PC-9 (cell line): ENCODE measurements at regions not wholly inside any gene's neighbourhood (a gene's known extent, or its start where the extent isn't known, plus 50 kb on each side); places are given as distances from the start of the nearest gene placed in this dataset.

Source experiments
- BruUV-seq: library from RNA; stranded (reverse); fragments of 400-500 nt; replicated peaks from 2 replicates; lab custom pipeline; 2021; lab: Mats Ljungman, UMichigan
- CTCF ChIA-PET: fragments of 300-600 bp; sonication (Branson Sonifier 250); formaldehyde crosslinking; loops from one replicate; lab custom pipeline; 2022; ENCODE audit warnings: antibody characterized with exemption; lab: Charles Lee
- POLR2A ChIA-PET: fragments of 300-600 bp; sonication (Branson Sonifier 250); formaldehyde crosslinking; loops from one replicate; lab custom pipeline; 2022; ENCODE audit warnings: antibody characterized with exemption; ENCODE audit not compliant: unreplicated experiment; lab: Charles Lee
- DNase-seq, 2 experiments: peaks; one replicate each; pipeline versions ENCODE4 v3.0.0 to v3.0.0-alpha.2; 2015 to 2022; ENCODE audit warnings: mixed read lengths in 1 of 2
- H2AFZ ChIP-seq: fragments of 200-600 bp; sonication (generic); 2 replicates; pipeline ENCODE4 v1.8.1; 2017; ENCODE audit warnings: antibody characterized with exemption
- H3F3A ChIP-seq: fragments of 200-600 bp; sonication (generic); 2 replicates; pipeline ENCODE4 v1.8.1; 2017; ENCODE audit warnings: antibody characterized with exemption, mild to moderate bottlenecking, low read depth; ENCODE audit not compliant: insufficient read depth
- H3K27ac ChIP-seq: fragments of 200-600 bp; sonication (generic); 2 replicates; pipeline ENCODE4 v1.6.1; 2016; ENCODE audit warnings: mixed run types
- H3K27me3 ChIP-seq: fragments of 200-600 bp; sonication (generic); 2 replicates; pipeline ENCODE4 v1.6.1; 2016; ENCODE audit warnings: low read depth, mixed run types; ENCODE audit not compliant: insufficient read depth
- H3K36me3 ChIP-seq: fragments of 200-600 bp; sonication (generic); 2 replicates; pipeline ENCODE4 v1.6.1; 2016; ENCODE audit warnings: low read depth, mixed run types
- H3K4me1 ChIP-seq: fragments of 200-600 bp; sonication (generic); replicated peaks from 2 replicates; pipeline ENCODE4 v1.6.1; 2016; ENCODE audit warnings: mixed run types; ENCODE audit not compliant: insufficient read depth
- H3K4me2 ChIP-seq: fragments of 200-600 bp; sonication (generic); 2 replicates; pipeline ENCODE4 v1.6.1; 2017; ENCODE audit warnings: mixed run types
- H3K4me3 ChIP-seq: fragments of 200-600 bp; sonication (generic); 2 replicates; pipeline ENCODE4 v1.6.1; 2016; ENCODE audit warnings: mixed run types
- H3K79me2 ChIP-seq: fragments of 200-600 bp; sonication (generic); 2 replicates; pipeline ENCODE4 v1.6.1; 2017; ENCODE audit warnings: low read depth, mixed run types
- H3K9me2 ChIP-seq: fragments of 200-600 bp; sonication (generic); 2 replicates; pipeline ENCODE4 v1.8.1; 2017; ENCODE audit warnings: mild to moderate bottlenecking; ENCODE audit not compliant: insufficient read depth
- H3K9me3 ChIP-seq: fragments of 200-600 bp; sonication (generic); 2 replicates; pipeline ENCODE4 v1.8.1; 2016; ENCODE audit warnings: low read depth; ENCODE audit not compliant: insufficient read depth
- H4K20me1 ChIP-seq: fragments of 200-600 bp; sonication (generic); 2 replicates; pipeline ENCODE4 v1.8.1; 2017; ENCODE audit not compliant: insufficient read depth
- CTCF ChIP-seq: fragments of 200-600 bp; sonication (generic); conservative IDR thresholded peaks from 2 replicates; pipeline ENCODE4 v1.6.1; 2017; ENCODE audit warnings: mixed run types, antibody characterized with exemption, mild to moderate bottlenecking, moderate library complexity
- EZH2 ChIP-seq: fragments of 200-600 bp; sonication (generic); IDR thresholded peaks from 2 replicates; pipeline ENCODE4 v1.8.0; 2017; ENCODE audit warnings: antibody characterized with exemption, low read depth
- intact Hi-C: fragments of 100-400 bp; cut with micrococcal nuclease; formaldehyde crosslinking; loops from one replicate; pipeline ENCODE4 v1.10.0; 2022; ENCODE audit not compliant: unreplicated experiment

DNA sequence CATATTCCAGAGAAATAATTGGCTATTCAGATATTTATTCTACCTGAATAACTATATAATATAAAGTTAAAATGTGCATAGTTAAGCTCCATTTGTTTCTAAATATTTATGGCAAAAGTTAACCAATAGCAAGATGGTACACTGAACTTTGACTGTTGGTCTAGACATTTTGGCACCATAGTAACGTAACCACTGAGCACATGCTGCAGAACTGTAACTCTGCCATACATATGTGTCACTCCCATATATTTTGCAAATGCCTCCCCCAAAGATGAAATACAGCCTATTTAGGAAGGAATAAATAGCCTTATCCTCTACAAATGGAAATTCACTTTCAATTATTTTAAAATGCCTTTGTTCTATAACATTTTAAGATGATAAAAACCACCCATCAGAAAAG, 424.9 kb downstream of the CENPC start:
- no peaks in the 10 kb centered on the region for H3K36me3 ChIP-seq
- no peaks in the 10 kb centered on the region for H3K79me2 ChIP-seq
- intact Hi-C loops, result no loop called here
- no peak overlapping the region for H3K27ac ChIP-seq
- ChIA-PET POLR2A (no interaction called here), CTCF (no interaction called here)
- BruUV-seq, result no TSS peak
- H3K9me3 ChIP-seq, result no peaks in the 10 kb centered on the region
- no peaks in the 10 kb centered on the region for H4K20me1 ChIP-seq
- no peak for DNase-seq
- H2AFZ ChIP-seq, result no peak overlapping the region
- no peak overlapping the region for H3K4me2 ChIP-seq
- TF ChIP-seq CTCF (no peak), EZH2 (no peak)
- no peaks in the 10 kb centered on the region for H3K9me2 ChIP-seq
- no peaks in the 10 kb centered on the region for H3K4me1 ChIP-seq
- no peak overlapping the region for H3K4me3 ChIP-seq
- no peaks in the 10 kb centered on the region for H3F3A ChIP-seq
- H3K27me3 ChIP-seq, result no peaks in the 10 kb centered on the region

GRCh38 chr4:67109276-67109675, 436.0 kb downstream of the CENPC start:
- Histone ChIP-seq H3K4me3 (no peak overlapping the region), H3K79me2 (no peaks in the 10 kb centered on the region), H3K27me3 (no peaks in the 10 kb centered on the region), H3K27ac (no peak overlapping the region), H3K4me2 (no peak overlapping the region), H3K9me2 (no peaks in the 10 kb centered on the region), H3K9me3 (no peaks in the 10 kb centered on the region), H2AFZ (no peak overlapping the region), H3F3A (no peaks in the 10 kb centered on the region), H4K20me1 (no peaks in the 10 kb centered on the region), H3K4me1 (no peaks in the 10 kb centered on the region), H3K36me3 (no peaks in the 10 kb centered on the region)
- no TSS peak for BruUV-seq
- DNase-seq, result no peak
- POLR2A ChIA-PET, result no interaction called here
- no peak for TF ChIP-seq CTCF
- TF ChIP-seq EZH2, result no peak
- intact Hi-C loops, result no loop called here
- CTCF ChIA-PET, result no interaction called here

DNA sequence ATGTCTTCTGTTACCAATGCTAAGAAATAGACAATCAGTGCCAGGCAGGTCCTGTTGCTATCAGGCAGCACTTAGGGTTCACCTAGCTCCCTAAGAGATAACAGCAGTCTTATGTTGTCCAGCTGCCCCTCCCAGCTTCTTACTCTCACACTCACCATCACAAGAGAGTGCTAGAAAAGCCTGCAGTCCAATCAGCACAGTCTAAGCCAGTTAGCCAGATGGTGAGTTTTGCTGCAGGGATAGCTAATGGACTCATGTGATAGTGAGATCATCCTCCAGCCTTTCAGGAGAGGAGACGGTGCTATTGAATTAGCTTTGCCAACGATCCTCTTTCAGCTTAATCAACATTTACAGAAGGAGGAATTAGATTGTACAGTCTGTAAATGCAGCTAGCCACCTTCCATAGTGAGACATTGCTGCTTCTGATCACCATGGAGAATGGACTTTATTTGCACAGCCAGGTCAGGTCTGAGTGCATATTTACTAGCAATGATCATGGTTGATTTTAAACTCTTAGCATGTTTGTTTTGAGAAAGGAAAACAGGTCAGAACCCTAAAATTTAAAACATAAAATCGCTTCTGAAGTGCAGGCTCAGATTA, 438.3 kb downstream of the CENPC start:
- no peaks in the 10 kb centered on the region for H3K4me1 ChIP-seq
- no peaks in the 10 kb centered on the region for H3K27me3 ChIP-seq
- H3K27ac ChIP-seq, result no peak overlapping the region
- no peak overlapping the region for H2AFZ ChIP-seq
- no peaks in the 10 kb centered on the region for H3K79me2 ChIP-seq
- no peaks in the 10 kb centered on the region for H4K20me1 ChIP-seq
- ChIA-PET CTCF (no interaction called here), POLR2A (no interaction called here)
- intact Hi-C loops, result no loop called here
- H3K36me3 ChIP-seq, result no peaks in the 10 kb centered on the region
- H3K9me3 ChIP-seq, result no peaks in the 10 kb centered on the region
- BruUV-seq, result no TSS peak
- no peak for DNase-seq
- H3K4me2 ChIP-seq, result no peak overlapping the region
- no peaks in the 10 kb centered on the region for H3K9me2 ChIP-seq
- TF ChIP-seq EZH2, result no peak
- TF ChIP-seq CTCF, result no peak
- H3K4me3 ChIP-seq, result no peak overlapping the region
- no peaks in the 10 kb centered on the region for H3F3A ChIP-seq
